Erythroblast (primary cell): ENCODE measurements at regions not wholly inside any gene's neighbourhood (a gene's known extent, or its start where the extent isn't known, plus 50 kb on each side); places are given as distances from the start of the nearest gene placed in this dataset.

Source experiments
- GATA1 ChIP-seq: IDR thresholded peaks from 2 replicates; pipeline ENCODE4 v1.6.1; 2011; ENCODE audit warnings: low read depth, mild to moderate bottlenecking, control low read depth, low read length, moderate library complexity
- POLR2A ChIP-seq: IDR thresholded peaks from 2 replicates; pipeline ENCODE4 v1.6.1; 2011; ENCODE audit warnings: mild to moderate bottlenecking, low read length

DNA sequence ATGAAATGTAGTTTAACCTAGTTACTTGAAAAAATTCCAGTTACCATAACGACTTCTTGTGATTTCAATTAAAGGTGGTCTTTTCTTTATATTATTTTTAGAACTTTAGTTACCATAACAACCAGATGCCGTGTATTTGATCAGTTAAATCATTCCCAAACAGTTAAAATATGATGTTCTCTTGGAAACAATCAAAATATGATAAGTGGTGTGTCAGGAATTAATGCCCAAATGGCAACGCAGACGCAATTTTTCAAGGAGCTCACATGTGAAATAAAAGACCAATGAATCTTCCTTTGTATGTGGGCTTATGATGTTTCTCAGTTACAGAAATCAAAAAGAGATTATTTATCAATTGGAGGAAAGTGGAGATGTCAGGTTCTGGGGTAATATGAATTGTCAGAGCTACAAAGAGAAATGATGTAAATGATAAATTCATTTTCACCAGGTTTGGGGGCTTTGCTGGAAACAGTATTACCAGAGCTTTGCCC lies 189.1 kb upstream of the PARD3B start:
- TF ChIP-seq POLR2A (no peak), GATA1 (no peak)
